ENCODE measurements at regions not wholly inside any gene's neighbourhood (a gene's known extent, or its start where the extent isn't known, plus 50 kb on each side); places are given as distances from the start of the nearest gene placed in this dataset.

- intact Hi-C loops (cut with micrococcal nuclease; ENCODE audit: unreplicated experiment) = no loop called here
- H3K79me2 ChIP-seq (ENCODE audit: low read depth) = no peaks in the 10 kb centered on the region
- H3K27me3 ChIP-seq (ENCODE audit: insufficient read depth, low read depth) = peaks cover 69% of the 10 kb centered on the region
- H4K20me1 ChIP-seq (ENCODE audit: insufficient read depth) = no peaks in the 10 kb centered on the region; the same call in 1 of the 2 replicates
- H2AFZ ChIP-seq = no peak overlapping the region
- no peaks in the 10 kb centered on the region for H3K9me2 ChIP-seq (ENCODE audit: insufficient read depth)
- DNase-seq = peak in 1 of 2 experiments; percentile 4
- no peak overlapping the region for H3K4me3 ChIP-seq
- TF ChIP-seq EZH2 (IDR thresholded peaks at IDR 0.05; ENCODE audit: low read depth) (no peak), CTCF (conservative IDR thresholded peaks at IDR 0.05) (no peak)
- ChIA-PET POLR2A (ENCODE audit: unreplicated experiment) (no interaction called here), CTCF (no interaction called here)
- no peaks in the 10 kb centered on the region for H3K36me3 ChIP-seq (ENCODE audit: low read depth)
- H3K4me2 ChIP-seq = no peak overlapping the region
- no peaks in the 10 kb centered on the region for H3K9me3 ChIP-seq (ENCODE audit: insufficient read depth, low read depth)
- no TSS peak for BruUV-seq (replicated peaks)
- no peaks in the 10 kb centered on the region for H3F3A ChIP-seq (ENCODE audit: insufficient read depth, low read depth)
- H3K27ac ChIP-seq = no peak overlapping the region
- H3K4me1 ChIP-seq (replicated peaks; ENCODE audit: insufficient read depth) = no peaks in the 10 kb centered on the region
These were observed 242.5 kb downstream of the TTLL2 start for GRCh38 chr6:167567142-167568033.

- H3K27ac ChIP-seq = no peak overlapping the region
- H3K9me3 ChIP-seq (ENCODE audit: insufficient read depth, low read depth) = no peaks in the 10 kb centered on the region
- H4K20me1 ChIP-seq (ENCODE audit: insufficient read depth) = no peaks in the 10 kb centered on the region; the same call in 1 of the 2 replicates
- H3F3A ChIP-seq (ENCODE audit: insufficient read depth, low read depth) = no peaks in the 10 kb centered on the region
- BruUV-seq (replicated peaks) = no TSS peak
- H3K9me2 ChIP-seq (ENCODE audit: insufficient read depth) = no peaks in the 10 kb centered on the region
- H3K36me3 ChIP-seq (ENCODE audit: low read depth) = no peaks in the 10 kb centered on the region
- ChIA-PET POLR2A (ENCODE audit: unreplicated experiment) (no interaction called here), CTCF (no interaction called here)
- DNase-seq = no peak
- TF ChIP-seq EZH2 (IDR thresholded peaks at IDR 0.05; ENCODE audit: low read depth) = no peak
- TF ChIP-seq CTCF (conservative IDR thresholded peaks at IDR 0.05) = no peak
- H2AFZ ChIP-seq = no peak overlapping the region
- no peaks in the 10 kb centered on the region for H3K4me1 ChIP-seq (replicated peaks; ENCODE audit: insufficient read depth)
- H3K4me2 ChIP-seq = no peak overlapping the region
- H3K27me3 ChIP-seq (ENCODE audit: insufficient read depth, low read depth) = peaks cover 80% of the 10 kb centered on the region
- intact Hi-C loops (cut with micrococcal nuclease; ENCODE audit: unreplicated experiment) = no loop called here
- no peak overlapping the region for H3K4me3 ChIP-seq
- no peaks in the 10 kb centered on the region for H3K79me2 ChIP-seq (ENCODE audit: low read depth)
These were observed 243.6 kb downstream of the TTLL2 start for GRCh38 chr6:167568407-167569024.

- DNase-seq = no peak
- BruUV-seq (replicated peaks) = no TSS peak
- TF ChIP-seq CTCF (conservative IDR thresholded peaks at IDR 0.05) (no peak), EZH2 (IDR thresholded peaks at IDR 0.05; ENCODE audit: low read depth) (no peak)
- H3K79me2 ChIP-seq (ENCODE audit: low read depth) = no peaks in the 10 kb centered on the region
- ChIA-PET POLR2A (ENCODE audit: unreplicated experiment) (no interaction called here), CTCF (no interaction called here)
- no peak overlapping the region for H3K4me2 ChIP-seq
- H3K9me3 ChIP-seq (ENCODE audit: insufficient read depth, low read depth) = no peaks in the 10 kb centered on the region
- H3K9me2 ChIP-seq (ENCODE audit: insufficient read depth) = no peaks in the 10 kb centered on the region
- H3K27ac ChIP-seq = no peak overlapping the region
- H3F3A ChIP-seq (ENCODE audit: insufficient read depth, low read depth) = no peaks in the 10 kb centered on the region
- H3K4me3 ChIP-seq = no peak overlapping the region
- no peaks in the 10 kb centered on the region for H3K36me3 ChIP-seq (ENCODE audit: low read depth)
- H3K4me1 ChIP-seq (replicated peaks; ENCODE audit: insufficient read depth) = no peaks in the 10 kb centered on the region
- intact Hi-C loops (cut with micrococcal nuclease; ENCODE audit: unreplicated experiment) = no loop called here
- H4K20me1 ChIP-seq (ENCODE audit: insufficient read depth) = no peaks in the 10 kb centered on the region; the same call in 1 of the 2 replicates
- H3K27me3 ChIP-seq (ENCODE audit: insufficient read depth, low read depth) = peaks cover 79% of the 10 kb centered on the region
- no peak overlapping the region for H2AFZ ChIP-seq
These were observed 244.3 kb downstream of the TTLL2 start for GRCh38 chr6:167569041-167569805.

All from PC-9 (cell line).